IMR-90 (cell line): ENCODE measurements at regions not wholly inside any gene's neighbourhood (a gene's known extent, or its start where the extent isn't known, plus 50 kb on each side); places are given as distances from the start of the nearest gene placed in this dataset.

ENCODE experiments used
- ATAC-seq: fragments of 200-7000 bp; cut with Tn5 transposase; 2 replicates; pipeline ENCODE4 v1.9.1; 2020; ENCODE audit warnings: low read depth, mild to moderate bottlenecking, moderate library complexity
- BruUV-seq: library from RNA; stranded (reverse); fragments of 400-500 nt; replicated peaks from 2 replicates; lab custom pipeline; 2021; lab: Mats Ljungman, UMichigan
- CTCF ChIA-PET: fragments of 300-600 bp; formaldehyde crosslinking; extraction: SDS; loops from one replicate; lab custom pipeline; 2021; ENCODE audit warnings: antibody characterized with exemption; lab: Yijun Ruan, JAX
- POLR2A ChIA-PET: fragments of 300-600 bp; sonication (Branson Sonifier 250); formaldehyde crosslinking; loops from one replicate; lab custom pipeline; 2022; ENCODE audit warnings: antibody characterized with exemption; ENCODE audit not compliant: unreplicated experiment; lab: Charles Lee
- DNase-seq: peaks from one replicate; pipeline ENCODE4 v3.0.0; 2013
- H2AFZ ChIP-seq: replicated peaks from 2 replicates; pipeline ENCODE3; 2013; ENCODE audit warnings: low read length, mild to moderate bottlenecking; ENCODE audit not compliant: poor library complexity
- H2AK5ac ChIP-seq: 2 replicates; pipeline ENCODE4 v1.6.1; 2013; ENCODE audit warnings: low read depth, low read length, inconsistent platforms
- H2AK9ac ChIP-seq: replicated peaks from 2 replicates; pipeline ENCODE3; 2013; ENCODE audit warnings: mild to moderate bottlenecking, low read depth, low read length, moderate library complexity; ENCODE audit not compliant: poor library complexity
- H2BK120ac ChIP-seq: 2 replicates; pipeline ENCODE4 v1.6.1; 2013; ENCODE audit warnings: low read depth, low read length, inconsistent platforms
- H2BK15ac ChIP-seq: 3 replicates; pipeline ENCODE4 v1.6.1; 2013; ENCODE audit warnings: low read depth, low read length, inconsistent platforms
- H2BK20ac ChIP-seq: 2 replicates; pipeline ENCODE4 v1.6.1; 2013; ENCODE audit warnings: low read depth, mild to moderate bottlenecking, inconsistent platforms, low read length, moderate library complexity
- H2BK5ac ChIP-seq: 2 replicates; pipeline ENCODE4 v1.6.1; 2013; ENCODE audit warnings: mild to moderate bottlenecking, low read depth, low read length, inconsistent platforms; ENCODE audit not compliant: poor library complexity, severe bottlenecking
- H3K14ac ChIP-seq: replicated peaks from 2 replicates; pipeline ENCODE4 v1.6.1; 2013; ENCODE audit warnings: low read depth, low read length, inconsistent platforms
- H3K18ac ChIP-seq: 2 replicates; pipeline ENCODE4 v1.6.1; 2013; ENCODE audit warnings: low read depth, low read length, control low read depth
- H3K23ac ChIP-seq: 2 replicates; pipeline ENCODE4 v1.6.1; 2013; ENCODE audit warnings: low read depth, low read length, inconsistent platforms
- H3K27ac ChIP-seq: 2 replicates; pipeline ENCODE4 v1.5.1; 2013; ENCODE audit warnings: mild to moderate bottlenecking, control low read depth, low read length; ENCODE audit not compliant: insufficient read depth
- H3K27me3 ChIP-seq: 2 replicates; pipeline ENCODE4 v1.6.1; 2013; ENCODE audit warnings: low read length; ENCODE audit not compliant: control insufficient read depth, insufficient read depth
- H3K36me3 ChIP-seq: 2 replicates; pipeline ENCODE4 v1.6.1; 2013; ENCODE audit warnings: low read length, mixed read lengths; ENCODE audit not compliant: control insufficient read depth, insufficient read depth
- H3K4ac ChIP-seq: 2 replicates; pipeline ENCODE4 v1.6.1; 2013; ENCODE audit warnings: low read depth, low read length, inconsistent platforms
- H3K4me1 ChIP-seq: 2 replicates; pipeline ENCODE4 v1.6.1; 2013; ENCODE audit warnings: low read length, mixed read lengths; ENCODE audit not compliant: control insufficient read depth, insufficient read depth
- H3K4me2 ChIP-seq: 2 replicates; pipeline ENCODE4 v1.6.1; 2013; ENCODE audit warnings: low read depth, mild to moderate bottlenecking, control low read depth, low read length, moderate library complexity
- H3K4me3 ChIP-seq: 2 replicates; pipeline ENCODE4 v1.5.1; 2013; ENCODE audit warnings: low read depth, mild to moderate bottlenecking, control low read depth, low read length, moderate library complexity; ENCODE audit not compliant: insufficient read depth
- H3K56ac ChIP-seq: 2 replicates; pipeline ENCODE4 v1.6.1; 2013; ENCODE audit warnings: low read length, inconsistent platforms; ENCODE audit not compliant: insufficient read depth; ENCODE audit errors: extremely low read depth
- H3K79me1 ChIP-seq, 2 experiments: 2 replicates each; pipeline ENCODE4 v1.6.1; 2013; ENCODE audit warnings: low read length in 2 of 2, inconsistent platforms in 1 of 2, low read depth in 1 of 2
- H3K9ac ChIP-seq: 2 replicates; pipeline ENCODE4 v1.6.1; 2013; ENCODE audit warnings: low read depth, low read length, control low read depth
- H3K9me1 ChIP-seq: 2 replicates; pipeline ENCODE4 v1.6.1; 2013; ENCODE audit warnings: low read length, inconsistent platforms; ENCODE audit not compliant: insufficient read depth
- H3K9me3 ChIP-seq: 2 replicates; pipeline ENCODE4 v1.6.1; 2013; ENCODE audit warnings: low read length; ENCODE audit not compliant: control insufficient read depth, insufficient read depth
- H4K20me1 ChIP-seq: 2 replicates; pipeline ENCODE4 v1.6.1; 2013; ENCODE audit warnings: low read length, inconsistent platforms; ENCODE audit not compliant: insufficient read depth
- H4K5ac ChIP-seq: 2 replicates; pipeline ENCODE4 v1.6.1; 2013; ENCODE audit warnings: mild to moderate bottlenecking, low read depth, low read length, control low read depth
- H4K8ac ChIP-seq, 2 experiments: 2 replicates each; pipeline ENCODE4 v1.6.1; 2013; ENCODE audit warnings: low read depth in 2 of 2, low read length in 2 of 2, control low read depth in 1 of 2, inconsistent platforms in 1 of 2
- H4K91ac ChIP-seq: 2 replicates; pipeline ENCODE4 v1.6.1; 2013; ENCODE audit warnings: low read depth, low read length, inconsistent platforms; ENCODE audit not compliant: insufficient read depth
- MAFK ChIP-seq: IDR thresholded peaks from 2 replicates; pipeline ENCODE4 v1.6.1; 2012; ENCODE audit warnings: low read depth, low read length, improper control_type of control experiment
- NFE2L2 ChIP-seq: fragments of 150-350 bp; IDR thresholded peaks from 2 replicates; pipeline ENCODE4 v1.6.1; 2016; ENCODE audit warnings: low read depth, mild to moderate bottlenecking, low read length
- dilution Hi-C: fragments of 300-500 bp; cut with HindIII; formaldehyde crosslinking; loops from one replicate; pipeline ENCODE4 v1.14.3; 2018; ENCODE audit warnings: low sequenced_read_pairs; ENCODE audit not compliant: unreplicated experiment
- in situ Hi-C: fragments of 300-500 bp; cut with MboI; formaldehyde crosslinking; loops from 3 replicates; pipeline ENCODE4 v1.14.3; 2019; ENCODE audit warnings: low sequenced_read_pairs, inconsistent platforms, mixed read lengths
- intact Hi-C: fragments of 100-400 bp; cut with micrococcal nuclease; formaldehyde crosslinking; loops from 2 replicates; pipeline ENCODE4 v1.10.0; 2022

DNA sequence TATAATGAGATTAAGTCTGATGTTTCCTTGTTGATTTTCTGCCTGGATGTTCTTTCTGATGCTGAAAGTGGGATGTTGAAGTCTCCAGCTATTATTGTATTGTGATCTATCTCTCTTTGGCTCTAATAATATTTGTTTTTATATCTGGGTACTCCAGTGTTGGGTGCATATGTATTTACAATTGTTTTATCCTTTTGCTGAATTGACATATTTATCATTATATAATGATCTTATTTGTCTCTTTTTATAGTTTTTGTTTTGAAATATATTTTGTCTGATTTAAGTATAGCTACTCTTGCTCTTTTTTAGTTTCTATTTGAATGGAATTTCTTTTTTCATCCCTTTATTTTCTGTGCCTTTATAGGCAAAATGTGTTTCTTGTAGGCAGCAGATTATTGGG, 522.2 kb upstream of the NEGR1 start:
- dilution Hi-C loops: no loop called here
- Histone ChIP-seq H2AK5ac (no peak overlapping the region), H3K36me3 (no peaks in the 10 kb centered on the region), H2AK9ac (no peak overlapping the region), H3K9me1 (no peaks in the 10 kb centered on the region), H3K56ac (no peak overlapping the region), H3K4me1 (no peaks in the 10 kb centered on the region), H2BK15ac (no peak overlapping the region), H4K8ac (no peak overlapping the region), H3K79me1 (no peaks in the 10 kb centered on the region), H4K5ac (no peak overlapping the region), H3K18ac (no peak overlapping the region), H3K9ac (no peak overlapping the region), H3K23ac (no peak overlapping the region), H3K27ac (no peak overlapping the region), H2BK5ac (no peak overlapping the region), H3K27me3 (no peaks in the 10 kb centered on the region), H3K4me3 (no peak overlapping the region), H2AFZ (no peak overlapping the region), H3K4ac (no peak overlapping the region), H3K9me3 (peaks cover 15% of the 10 kb centered on the region), H3K14ac (no peak overlapping the region), H3K4me2 (no peak overlapping the region), H2BK20ac (no peak overlapping the region), H4K20me1 (no peaks in the 10 kb centered on the region), H4K91ac (no peak overlapping the region), H2BK120ac (no peak overlapping the region)
- BruUV-seq: no TSS peak
- intact Hi-C loops: no loop called here
- no peak for ATAC-seq
- no peak for DNase-seq
- TF ChIP-seq MAFK: peak; percentile 48
- TF ChIP-seq NFE2L2: no peak
- in situ Hi-C loops: no loop called here
- ChIA-PET CTCF (no interaction called here), POLR2A (no interaction called here)
